ENCODE measurements at regions not wholly inside any gene's neighbourhood (a gene's known extent, or its start where the extent isn't known, plus 50 kb on each side); places are given as distances from the start of the nearest gene placed in this dataset.

- TF ChIP-seq POLR2AphosphoS2 (IDR thresholded peaks at IDR 0.05; ENCODE audit: low read length) (no peak), ZNF512 (tag; IDR thresholded peaks at IDR 0.05) (no peak), ZNF695 (CRISPR knock-in tag; IDR thresholded peaks at IDR 0.05) (no peak), SPI1 (IDR thresholded peaks at IDR 0.05; ENCODE audit: borderline replicate concordance, low read depth, low read length) (no peak), CTCF (IDR thresholded peaks at IDR 0.05 in 2 of 3, conservative IDR thresholded peaks at IDR 0.05 in 1 of 3; ENCODE audit: insufficient read depth in 2 of 3, low read depth in 1 of 3, low read length in 3 of 3) (no peak), ZNF347 (CRISPR knock-in tag; IDR thresholded peaks at IDR 0.05; ENCODE audit: low read depth) (no peak), BRCA1 (IDR thresholded peaks at IDR 0.05) (no peak), BRCA1 (CRISPR knock-in tag; IDR thresholded peaks at IDR 0.05) (no peak), KLF6 (CRISPR knock-in tag; IDR thresholded peaks at IDR 0.05; ENCODE audit: borderline replicate concordance) (no peak), ZBTB8A (IDR thresholded peaks at IDR 0.05; ENCODE audit: partially characterized antibody) (no peak)
Measured at GRCh38 chr18:6580401-6580800, 149.1 kb upstream of the ARHGAP28 start.
